IMR-90 (cell line): ENCODE measurements at regions not wholly inside any gene's neighbourhood (a gene's known extent, or its start where the extent isn't known, plus 50 kb on each side); places are given as distances from the start of the nearest gene placed in this dataset.

Source experiments
- BHLHE40 ChIP-seq: fragments of 150-350 bp; IDR thresholded peaks from 2 replicates; pipeline ENCODE4 v1.6.1; 2016; ENCODE audit warnings: mild to moderate bottlenecking, low read depth, low read length
- CEBPB ChIP-seq: IDR thresholded peaks from 2 replicates; pipeline ENCODE4 v1.6.1; 2012; ENCODE audit warnings: low read depth, low read length, improper control_type of control experiment
- FOS ChIP-seq: fragments of 150-350 bp; IDR thresholded peaks from 2 replicates; pipeline ENCODE4 v1.6.1; 2016; ENCODE audit warnings: low read depth, low read length
- MAFK ChIP-seq: IDR thresholded peaks from 2 replicates; pipeline ENCODE4 v1.6.1; 2012; ENCODE audit warnings: low read depth, low read length, improper control_type of control experiment
- MXI1 ChIP-seq: IDR thresholded peaks from 2 replicates; pipeline ENCODE4 v1.6.1; 2012; ENCODE audit warnings: low read depth, mild to moderate bottlenecking, low read length, moderate library complexity, borderline replicate concordance
- NFE2L2 ChIP-seq: fragments of 150-350 bp; IDR thresholded peaks from 2 replicates; pipeline ENCODE4 v1.6.1; 2016; ENCODE audit warnings: low read depth, mild to moderate bottlenecking, low read length
- POLR2A ChIP-seq: IDR thresholded peaks from 2 replicates; pipeline ENCODE4 v1.6.1; 2012; ENCODE audit warnings: mild to moderate bottlenecking, low read depth, low read length
- RAD21 ChIP-seq: IDR thresholded peaks from 2 replicates; pipeline ENCODE4 v1.6.1; 2012; ENCODE audit warnings: low read length, improper control_type of control experiment
- RCOR1 ChIP-seq: IDR thresholded peaks from 2 replicates; pipeline ENCODE4 v1.6.1; 2012; ENCODE audit warnings: mild to moderate bottlenecking, low read length, improper control_type of control experiment; ENCODE audit not compliant: insufficient replicate concordance
- RFX5 ChIP-seq: IDR thresholded peaks from 2 replicates; pipeline ENCODE4 v1.8.0; 2012; ENCODE audit warnings: low read depth, mild to moderate bottlenecking, low read length, moderate library complexity
- USF2 ChIP-seq: fragments of 150-350 bp; IDR thresholded peaks from 2 replicates; pipeline ENCODE4 v1.6.1; 2017; ENCODE audit warnings: mild to moderate bottlenecking, antibody characterized with exemption, low read length, low read depth
- TF ChIP-seq, protein P1 (sequence below): conservative IDR thresholded peaks from 2 replicates; pipeline ENCODE4 v1.5.1; 2012; ENCODE audit warnings: mild to moderate bottlenecking, low read depth, low read length, improper control_type of control experiment
- TF ChIP-seq, protein P2 (sequence below): fragments of 150-350 bp; IDR thresholded peaks from 2 replicates; pipeline ENCODE4 v1.6.1; 2016; ENCODE audit warnings: low read depth, mild to moderate bottlenecking, low read length, moderate library complexity, borderline replicate concordance

DNA sequence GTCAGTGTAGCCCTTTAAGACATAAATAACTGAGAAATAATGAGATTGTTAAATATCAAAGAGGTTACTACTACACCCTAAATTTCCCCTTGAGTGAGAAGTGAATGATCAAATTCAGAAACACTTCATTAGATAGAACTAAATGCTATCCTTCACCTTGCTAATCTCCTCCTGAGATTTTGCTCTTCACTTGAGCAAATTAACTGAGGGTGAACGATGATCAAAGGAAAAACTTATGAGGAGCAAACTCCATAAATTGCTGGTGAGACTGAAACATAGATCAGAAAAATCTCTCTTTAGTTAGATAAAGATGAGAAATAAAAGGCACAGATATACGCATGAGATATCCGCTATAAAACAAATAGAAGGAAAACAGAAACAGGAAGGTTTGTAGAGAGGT lies 63.1 kb upstream of the TANC1 start:
- TF ChIP-seq MAFK (no peak), POLR2A (no peak), USF2 (no peak), RFX5 (no peak), CEBPB (no peak), MXI1 (no peak), BHLHE40 (no peak), RAD21 (no peak), NFE2L2 (no peak), FOS (no peak), RCOR1 (no peak)
- TF ChIP-seq, protein P1, sequence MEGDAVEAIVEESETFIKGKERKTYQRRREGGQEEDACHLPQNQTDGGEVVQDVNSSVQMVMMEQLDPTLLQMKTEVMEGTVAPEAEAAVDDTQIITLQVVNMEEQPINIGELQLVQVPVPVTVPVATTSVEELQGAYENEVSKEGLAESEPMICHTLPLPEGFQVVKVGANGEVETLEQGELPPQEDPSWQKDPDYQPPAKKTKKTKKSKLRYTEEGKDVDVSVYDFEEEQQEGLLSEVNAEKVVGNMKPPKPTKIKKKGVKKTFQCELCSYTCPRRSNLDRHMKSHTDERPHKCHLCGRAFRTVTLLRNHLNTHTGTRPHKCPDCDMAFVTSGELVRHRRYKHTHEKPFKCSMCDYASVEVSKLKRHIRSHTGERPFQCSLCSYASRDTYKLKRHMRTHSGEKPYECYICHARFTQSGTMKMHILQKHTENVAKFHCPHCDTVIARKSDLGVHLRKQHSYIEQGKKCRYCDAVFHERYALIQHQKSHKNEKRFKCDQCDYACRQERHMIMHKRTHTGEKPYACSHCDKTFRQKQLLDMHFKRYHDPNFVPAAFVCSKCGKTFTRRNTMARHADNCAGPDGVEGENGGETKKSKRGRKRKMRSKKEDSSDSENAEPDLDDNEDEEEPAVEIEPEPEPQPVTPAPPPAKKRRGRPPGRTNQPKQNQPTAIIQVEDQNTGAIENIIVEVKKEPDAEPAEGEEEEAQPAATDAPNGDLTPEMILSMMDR = no peak
- TF ChIP-seq, protein P2, sequence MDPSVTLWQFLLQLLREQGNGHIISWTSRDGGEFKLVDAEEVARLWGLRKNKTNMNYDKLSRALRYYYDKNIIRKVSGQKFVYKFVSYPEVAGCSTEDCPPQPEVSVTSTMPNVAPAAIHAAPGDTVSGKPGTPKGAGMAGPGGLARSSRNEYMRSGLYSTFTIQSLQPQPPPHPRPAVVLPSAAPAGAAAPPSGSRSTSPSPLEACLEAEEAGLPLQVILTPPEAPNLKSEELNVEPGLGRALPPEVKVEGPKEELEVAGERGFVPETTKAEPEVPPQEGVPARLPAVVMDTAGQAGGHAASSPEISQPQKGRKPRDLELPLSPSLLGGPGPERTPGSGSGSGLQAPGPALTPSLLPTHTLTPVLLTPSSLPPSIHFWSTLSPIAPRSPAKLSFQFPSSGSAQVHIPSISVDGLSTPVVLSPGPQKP = no peak
